Forelimb muscle (tissue), 1 donor: ENCODE measurements at regions not wholly inside any gene's neighbourhood (a gene's known extent, or its start where the extent isn't known, plus 50 kb on each side); places are given as distances from the start of the nearest gene placed in this dataset.
"Not testable (repeated sequence)": the region's sequence is repeated elsewhere in the genome, so short reads cannot be mapped to it uniquely, and the experiment has no call there.

ENCODE experiments used
- DNase-seq: peaks from one replicate; pipeline ENCODE4 v3.0.0-alpha.2; 2013; ENCODE audit warnings: low read depth

GRCh38 chr3:115252679-115253078, 105.6 kb upstream of the ZBTB20 start:
- DNase-seq, result no peak

- no peak for DNase-seq
Observed at GRCh38 chr3:115254492-115255196, 107.6 kb upstream of the ZBTB20 start.

- DNase-seq, result no peak
Observed at GRCh38 chr3:115255197-115255585, 108.1 kb upstream of the ZBTB20 start.

GRCh38 chr3:115270849-115271248, 123.8 kb upstream of the ZBTB20 start:
- DNase-seq, result no peak

GRCh38 chr3:115272036-115272824, 125.1 kb upstream of the ZBTB20 start:
- DNase-seq, result no peak

- DNase-seq, result no peak
Observed at GRCh38 chr3:115275896-115276295, 128.8 kb upstream of the ZBTB20 start.

GRCh38 chr3:115279939-115280338, 132.9 kb upstream of the ZBTB20 start:
- no peak for DNase-seq

GRCh38 chr3:115280506-115280905, 133.4 kb upstream of the ZBTB20 start:
- DNase-seq, result no peak

- DNase-seq, result no peak
Observed at GRCh38 chr3:115281697-115282675, 134.9 kb upstream of the ZBTB20 start.

- DNase-seq, result no peak
Observed at GRCh38 chr3:115284980-115285379, 137.9 kb upstream of the ZBTB20 start.

GRCh38 chr3:115286529-115287197, 139.6 kb upstream of the ZBTB20 start:
- no peak for DNase-seq

- DNase-seq, result no peak
Observed at GRCh38 chr3:115287198-115287597, 140.1 kb upstream of the ZBTB20 start.

GRCh38 chr3:115292131-115292530, 145.0 kb upstream of the ZBTB20 start:
- no peak for DNase-seq

GRCh38 chr3:115292677-115293165, 145.6 kb upstream of the ZBTB20 start:
- no peak for DNase-seq

- no peak for DNase-seq
Observed at GRCh38 chr3:115293321-115293720, 146.2 kb upstream of the ZBTB20 start.

- DNase-seq, result no peak
Observed at GRCh38 chr3:115301364-115301860, 154.3 kb upstream of the ZBTB20 start.

GRCh38 chr3:115317953-115318352, 170.9 kb upstream of the ZBTB20 start:
- DNase-seq, result not testable (repeated sequence)

GRCh38 chr3:115321400-115321805, 174.3 kb upstream of the ZBTB20 start:
- no peak for DNase-seq

- DNase-seq, result no peak
Observed at GRCh38 chr3:115322901-115323300, 175.8 kb upstream of the ZBTB20 start.

- no peak for DNase-seq
Observed at GRCh38 chr3:115323380-115323779, 176.3 kb upstream of the ZBTB20 start.

GRCh38 chr3:115324056-115324455, 177.0 kb upstream of the ZBTB20 start:
- no peak for DNase-seq
